HCT116 (cell line): ENCODE measurements at regions not wholly inside any gene's neighbourhood (a gene's known extent, or its start where the extent isn't known, plus 50 kb on each side); places are given as distances from the start of the nearest gene placed in this dataset.

Experiments used
- ATAC-seq: fragments of 200-7000 bp; cut with Tn5 transposase; 2 replicates; pipeline ENCODE4 v1.9.1; 2020; ENCODE audit warnings: mild to moderate bottlenecking, moderate library complexity
- BruUV-seq: library from RNA; stranded (reverse); fragments of 400-500 nt; replicated peaks from 2 replicates; lab custom pipeline; 2021; lab: Mats Ljungman, UMichigan
- CTCF ChIA-PET: fragments of 300-600 bp; sonication (Branson Sonifier 250); formaldehyde crosslinking; loops from one replicate; lab custom pipeline; 2021; ENCODE audit warnings: antibody characterized with exemption; lab: Charles Lee
- POLR2A ChIA-PET: fragments of 300-600, 350-600 bp; sonication (Branson Sonifier 250); formaldehyde crosslinking; loops from one replicate; lab custom pipeline; 2021; ENCODE audit warnings: antibody characterized with exemption; lab: Charles Lee
- RAD21 ChIA-PET, 2 experiments: fragments of 300-600 bp; sonication (Branson Sonifier 250); formaldehyde crosslinking; loops; one replicate each; lab custom pipeline; 2023; ENCODE audit warnings: low total read pairs in 2 of 2; ENCODE audit not compliant: uncharacterized antibody in 2 of 2, unreplicated experiment in 2 of 2, low non-redundant PET in 1 of 2; lab: Charles Lee
- DNase-seq: peaks from one replicate; pipeline ENCODE4 v3.0.0-alpha.2; 2010; ENCODE audit warnings: low read depth, low spot score
- H2AFZ ChIP-seq: fragments of 200-600 bp; shearing (Covaris generic), sonication (generic); 2 replicates; pipeline ENCODE4 v1.6.1; 2017; ENCODE audit warnings: low read depth, mixed run types, mixed read lengths, antibody characterized with exemption, low read length; ENCODE audit not compliant: poor library complexity, severe bottlenecking
- H3K27ac ChIP-seq: 2 replicates; pipeline ENCODE4 v1.5.1; 2012; ENCODE audit warnings: low read depth, low read length
- H3K27me3 ChIP-seq: fragments of 200-600 bp; sonication (generic); 2 replicates; pipeline ENCODE4 v1.6.1; 2016; ENCODE audit warnings: mixed run types, low read length, mixed read lengths; ENCODE audit not compliant: insufficient read depth
- H3K36me3 ChIP-seq, 2 experiments: fragments of 200-500 bp in 1 of 2; fragments of 200-600 bp in 1 of 2; sonication (Bioruptor generic) in 1 of 2; sonication (generic) in 1 of 2; 2 replicates each; pipeline versions ENCODE4 v1.5.1 to v1.6.1; 2014 to 2016; ENCODE audit warnings: low read length in 2 of 2, inconsistent platforms in 1 of 2, mixed read lengths in 1 of 2, mixed run types in 1 of 2; ENCODE audit not compliant: insufficient read depth in 2 of 2, control insufficient read depth in 1 of 2
- H3K4me1 ChIP-seq, 2 experiments: fragments of 200-600 bp in 1 of 2; sonication (generic) in 1 of 2; 2 replicates each; pipeline versions ENCODE4 v1.5.1 to v1.6.1; 2012 to 2017; ENCODE audit warnings: low read length in 2 of 2, inconsistent platforms in 1 of 2, mild to moderate bottlenecking in 1 of 2, mixed read lengths in 1 of 2, mixed run types in 1 of 2, moderate library complexity in 1 of 2; ENCODE audit not compliant: insufficient read depth in 2 of 2, control insufficient read depth in 1 of 2
- H3K4me2 ChIP-seq: fragments of 200-600 bp; sonication (generic); 2 replicates; pipeline ENCODE4 v1.6.1; 2017; ENCODE audit warnings: mixed run types, low read length, mixed read lengths
- H3K4me3 ChIP-seq, 2 experiments: fragments of 200-600 bp in 1 of 2; sonication (generic) in 1 of 2; replicated peaks in 1 of 2; 2 replicates each; pipeline ENCODE4 v1.5.1; 2011 to 2016; ENCODE audit warnings: low read length in 2 of 2, control low read depth in 1 of 2, low read depth in 1 of 2, mild to moderate bottlenecking in 1 of 2, mixed read lengths in 1 of 2, mixed run types in 1 of 2
- H3K79me2 ChIP-seq: fragments of 200-600 bp; sonication (generic); 2 replicates; pipeline ENCODE4 v1.6.1; 2017; ENCODE audit warnings: mild to moderate bottlenecking, mixed run types, low read length, moderate library complexity, mixed read lengths; ENCODE audit not compliant: insufficient read depth
- H3K9ac ChIP-seq: fragments of 200-600 bp; sonication (generic); 2 replicates; pipeline ENCODE4 v1.6.1; 2016; ENCODE audit warnings: low read length, mixed read lengths
- H3K9me2 ChIP-seq: fragments of 200-600 bp; sonication (generic), shearing (Covaris generic); 2 replicates; pipeline ENCODE4 v1.6.1; 2017; ENCODE audit warnings: mixed run types, mild to moderate bottlenecking, moderate library complexity; ENCODE audit not compliant: insufficient read depth
- H3K9me3 ChIP-seq, 2 experiments: fragments of 200-500 bp in 1 of 2; fragments of 200-600 bp in 1 of 2; sonication (Bioruptor generic) in 1 of 2; sonication (generic) in 1 of 2; 2 replicates each; pipeline ENCODE4 v1.6.1; 2014 to 2017; ENCODE audit warnings: low read length in 2 of 2, mixed read lengths in 2 of 2, inconsistent platforms in 1 of 2, low read depth in 1 of 2, mild to moderate bottlenecking in 1 of 2, mixed run types in 1 of 2, moderate library complexity in 1 of 2; ENCODE audit not compliant: control insufficient read depth in 1 of 2, insufficient read depth in 1 of 2
- H4K20me1 ChIP-seq: fragments of 200-600 bp; sonication (generic), shearing (Covaris generic); 2 replicates; pipeline ENCODE4 v1.6.1; 2017; ENCODE audit warnings: mixed run types, mild to moderate bottlenecking, moderate library complexity; ENCODE audit not compliant: insufficient read depth
- ATF3 ChIP-seq: IDR thresholded peaks from 2 replicates; pipeline ENCODE4 v1.6.1; 2012
- CBX3 ChIP-seq: IDR thresholded peaks from 2 replicates; pipeline ENCODE4 v1.6.1; 2012; ENCODE audit warnings: low read depth
- CEBPB ChIP-seq: IDR thresholded peaks from 2 replicates; pipeline ENCODE4 v1.6.1; 2012; ENCODE audit warnings: low read depth
- EGR1 ChIP-seq: IDR thresholded peaks from 2 replicates; pipeline ENCODE4 v1.6.1; 2012; ENCODE audit warnings: low read depth
- ELF1 ChIP-seq: IDR thresholded peaks from 2 replicates; pipeline ENCODE4 v1.6.1; 2012; ENCODE audit warnings: low read depth, borderline replicate concordance
- EZH2 ChIP-seq: fragments of 200-600 bp; sonication (generic); IDR thresholded peaks from 2 replicates; pipeline ENCODE4 v1.6.1; 2017; ENCODE audit warnings: antibody characterized with exemption, mixed run types
- EZH2phosphoT487 ChIP-seq: fragments of 200-600 bp; IDR thresholded peaks from 2 replicates; pipeline ENCODE4 v1.6.1; 2018; ENCODE audit warnings: antibody characterized with exemption, borderline replicate concordance
- FOSL1 ChIP-seq: IDR thresholded peaks from 2 replicates; pipeline ENCODE4 v1.6.1; 2012; ENCODE audit warnings: low read depth
- JUND ChIP-seq: IDR thresholded peaks from 2 replicates; pipeline ENCODE4 v1.6.1; 2012
- MAX ChIP-seq: IDR thresholded peaks from 2 replicates; pipeline ENCODE4 v1.6.1; 2012
- POLR2A ChIP-seq: IDR thresholded peaks from 2 replicates; pipeline ENCODE4 v1.7.0; 2011; ENCODE audit warnings: borderline replicate concordance; ENCODE audit not compliant: insufficient read depth, insufficient read length; ENCODE audit errors: extremely low read depth
- RAD21 ChIP-seq: IDR thresholded peaks from 2 replicates; pipeline ENCODE4 v1.6.1; 2012; ENCODE audit warnings: low read depth, mild to moderate bottlenecking
- REST ChIP-seq: IDR thresholded peaks from 2 replicates; pipeline ENCODE4 v1.6.1; 2012; ENCODE audit warnings: low read depth
- SIN3A ChIP-seq: IDR thresholded peaks from 2 replicates; pipeline ENCODE4 v1.6.1; 2012; ENCODE audit warnings: low read depth
- SP1 ChIP-seq: IDR thresholded peaks from 2 replicates; pipeline ENCODE4 v1.6.1; 2012; ENCODE audit warnings: low read depth
- SRF ChIP-seq: IDR thresholded peaks from 2 replicates; pipeline ENCODE4 v1.6.1; 2012; ENCODE audit warnings: low read depth
- YY1 ChIP-seq: IDR thresholded peaks from 2 replicates; pipeline ENCODE4 v1.6.1; 2011; ENCODE audit warnings: low read length, low read depth, moderate library complexity, mild to moderate bottlenecking; ENCODE audit not compliant: insufficient replicate concordance; ENCODE audit errors: extremely low read depth
- ZNF274 ChIP-seq: fragments of 200-500 bp; sonication (Bioruptor generic); IDR thresholded peaks from 2 replicates; pipeline ENCODE4 v1.6.1; 2014; ENCODE audit warnings: mild to moderate bottlenecking, low read depth, low read length, inconsistent platforms
- intact Hi-C: fragments of 100-400 bp; cut with micrococcal nuclease; formaldehyde crosslinking; loops from 2 replicates; pipeline ENCODE4 v1.10.0; 2022

GRCh38 chr6:28747083-28747630, 176.6 kb downstream of the TRIM27 start (continued):
- TF ChIP-seq REST (no peak), RAD21 (no peak), CBX3 (no peak), EZH2phosphoT487 (no peak), SP1 (no peak), EZH2 (no peak)

GRCh38 chr6:28747631-28748157, 176.1 kb downstream of the TRIM27 start:
- ATAC-seq = peak; percentile 92
- no peaks in the 10 kb centered on the region for H3K27me3 ChIP-seq

More at GRCh38 chr6:28747631-28748157, 176.1 kb downstream of the TRIM27 start:
- no TSS peak for BruUV-seq
- Histone ChIP-seq H3K36me3 (no peaks in the 10 kb centered on the region), H3K9ac (no peak overlapping the region), H2AFZ (no peak overlapping the region), H4K20me1 (no peaks in the 10 kb centered on the region), H3K4me2 (peak overlapping the region; percentile 50), H3K4me3 (0 out of 4 replicates have a peak overlapping the region, but pooled peaks of 1 of the 2 experiments have one; percentile 4), H3K9me3 (peaks cover 0 to 4% of the 10 kb centered on the region in 2 experiments; a peak in 1 of 4 replicates), H3K27ac (peak overlapping the region; percentile 0; the same call in 1 of the 2 replicates), H3K4me1 (peaks cover 6 to 30% of the 10 kb centered on the region in 2 experiments; a peak in 3 of 4 replicates), H3K9me2 (no peaks in the 10 kb centered on the region), H3K79me2 (no peaks in the 10 kb centered on the region)
- ChIA-PET CTCF (interaction anchor here (1.5 kb wide), 1 partner anchor 10 kb away, joined by 4 read pairs; no protein-coding TSS in a partner anchor), RAD21 (no interaction called here), POLR2A (interaction anchor here (0.7 to 1.6 kb wide), 6 partner anchors 9 to 21 kb away, joined by 3 to 6 read pairs (median 4); no protein-coding TSS in a partner anchor)
- intact Hi-C loops = no loop called here
- no peak for TF ChIP-seq ELF1
- 0 out of 2 replicates have a peak, but pooled peaks have one; percentile 17 for TF ChIP-seq RAD21
- peak; percentile 99 for TF ChIP-seq ATF3
- TF ChIP-seq CBX3 = peak; percentile 98
- peak; percentile 93 for TF ChIP-seq EGR1
- TF ChIP-seq SP1 = no peak; the same call in 1 of the 2 replicates
- TF ChIP-seq FOSL1 = 0 out of 2 replicates have a peak, but pooled peaks have one; percentile 23
- TF ChIP-seq YY1 = peak; percentile 47
- TF ChIP-seq REST = no peak
- peak; percentile 65 for TF ChIP-seq CEBPB
- TF ChIP-seq JUND = no peak
- TF ChIP-seq SIN3A = 0 out of 2 replicates have a peak, but pooled peaks have one; percentile 27
- TF ChIP-seq SRF = peak; percentile 76
- TF ChIP-seq MAX = peak; percentile 41; the same call in 1 of the 2 replicates
- no peak for TF ChIP-seq POLR2A
- TF ChIP-seq ZNF274 = no peak
- peak; percentile 90 for DNase-seq
